HepG2 (cell line): ENCODE measurements at regions not wholly inside any gene's neighbourhood (a gene's known extent, or its start where the extent isn't known, plus 50 kb on each side); places are given as distances from the start of the nearest gene placed in this dataset.

Source experiments
- ATAC-seq: fragments of 200-7000 bp; cut with Tn5 transposase; 3 replicates; pipeline ENCODE4 v1.9.1; 2020; ENCODE audit warnings: mild to moderate bottlenecking, moderate library complexity
- BruUV-seq: library from RNA; stranded (reverse); fragments of 400-500 nt; replicated peaks from 2 replicates; lab custom pipeline; 2021; lab: Mats Ljungman, UMichigan
- CTCF ChIA-PET: fragments of 300-600 bp; formaldehyde crosslinking; extraction: SDS; loops from one replicate; lab custom pipeline; 2021; ENCODE audit warnings: low total read pairs, inconsistent platforms, low intra/inter-chr PET ratio; lab: Yijun Ruan, JAX
- POLR2A ChIA-PET: fragments of 350-600 bp; sonication (Branson Sonifier 250); formaldehyde crosslinking; loops from one replicate; lab custom pipeline; 2020; ENCODE audit warnings: antibody characterized with exemption, inconsistent platforms; lab: Yijun Ruan, JAX
- DNase-seq: peaks from one replicate; pipeline ENCODE4 v3.0.0-alpha.2; 2015; ENCODE audit warnings: low spot score
- FAIRE-seq: peaks from 3 replicates; lab custom pipeline; 2011; peaks lifted over from hg19 to GRCh38; lab: Jason Lieb, UNC
- H2AFZ ChIP-seq: one replicate; pipeline ENCODE4 v1.6.1; 2011; ENCODE audit warnings: low read length, inconsistent platforms
- H3K27ac ChIP-seq: fragments of 300-600 bp; 3 replicates; pipeline ENCODE4 v1.8.0; 2011; ENCODE audit warnings: mixed run types, mild to moderate bottlenecking, mixed read lengths, low read length, inconsistent platforms; ENCODE audit not compliant: insufficient read depth; ENCODE audit errors: extremely low read length
- H3K27me3 ChIP-seq, 2 experiments: fragments of 200-600 bp in 1 of 2; 2 replicates in 1 of 2; 3 replicates in 1 of 2; pipeline versions ENCODE4 v1.6.0 to v1.8.0; 2011; ENCODE audit warnings: low read length in 2 of 2, mild to moderate bottlenecking in 2 of 2, moderate library complexity in 2 of 2, inconsistent platforms in 1 of 2; ENCODE audit not compliant: insufficient read depth in 2 of 2, control insufficient read depth in 1 of 2
- H3K36me3 ChIP-seq, 2 experiments: fragments of 200-600 bp in 1 of 2; replicated peaks in 1 of 2; 2 replicates in 1 of 2; 3 replicates in 1 of 2; pipeline versions ENCODE4 v1.5.1 to v1.8.0; 2011; ENCODE audit warnings: low read length in 2 of 2, inconsistent platforms in 1 of 2; ENCODE audit not compliant: insufficient read depth in 2 of 2, control insufficient read depth in 1 of 2
- H3K4me1 ChIP-seq: 2 replicates; pipeline ENCODE4 v1.5.1; 2012; ENCODE audit warnings: low read length, inconsistent platforms; ENCODE audit not compliant: insufficient read depth
- H3K4me2 ChIP-seq: 2 replicates; pipeline ENCODE4 v1.6.0; 2011; ENCODE audit warnings: low read depth, low read length, inconsistent platforms
- H3K4me3 ChIP-seq, 3 experiments: fragments of 200-600 bp in 1 of 3; sonication (generic), shearing (Covaris generic) in 1 of 3; replicated peaks in 1 of 3; 2 replicates each; pipeline ENCODE4 v1.5.1; 2011 to 2016; ENCODE audit warnings: low read length in 3 of 3, inconsistent platforms in 2 of 3, low read depth in 2 of 3, mild to moderate bottlenecking in 2 of 3, control low read depth in 1 of 3, mixed read lengths in 1 of 3; ENCODE audit not compliant: insufficient read depth in 1 of 3
- H3K79me2 ChIP-seq: one replicate; pipeline ENCODE4 v1.6.1; 2011; ENCODE audit warnings: low read length, inconsistent platforms; ENCODE audit not compliant: insufficient read depth
- H3K9ac ChIP-seq: 2 replicates; pipeline ENCODE4 v1.6.0; 2011; ENCODE audit warnings: mild to moderate bottlenecking, low read depth, low read length, inconsistent platforms; ENCODE audit not compliant: insufficient read depth
- H3K9me3 ChIP-seq: 2 replicates; pipeline ENCODE4 v1.5.1; 2012; ENCODE audit warnings: mild to moderate bottlenecking, low read length
- H4K20me1 ChIP-seq: 2 replicates; pipeline ENCODE4 v1.6.0; 2011; ENCODE audit warnings: inconsistent platforms, mild to moderate bottlenecking, low read length, moderate library complexity; ENCODE audit not compliant: insufficient read depth
- AHR ChIP-seq: IDR thresholded peaks from 2 replicates; pipeline ENCODE4 v1.6.1; 2018; ENCODE audit warnings: missing genetic modification reagents, missing compliant biosample characterization
- CEBPG ChIP-seq: IDR thresholded peaks from 2 replicates; pipeline ENCODE4 v1.6.1; 2016
- FLYWCH1 ChIP-seq: sonication (generic); formaldehyde crosslinking; IDR thresholded peaks from 2 replicates; pipeline ENCODE4 v1.8.1; 2023; ENCODE audit warnings: mild to moderate bottlenecking, missing genetic modification reagents
- GLMP ChIP-seq: sonication (generic); formaldehyde crosslinking; IDR thresholded peaks from 2 replicates; pipeline ENCODE4 v1.9.0; 2021; ENCODE audit warnings: missing genetic modification reagents, mild to moderate bottlenecking, borderline replicate concordance
- KAT8 ChIP-seq: IDR thresholded peaks from 2 replicates; pipeline ENCODE4 v1.6.1; 2016; ENCODE audit warnings: missing genetic modification reagents, missing compliant biosample characterization
- KDM1A ChIP-seq: IDR thresholded peaks from 2 replicates; pipeline ENCODE4 v1.6.1; 2016; ENCODE audit warnings: missing compliant biosample characterization
- KDM2A ChIP-seq: sonication (generic); formaldehyde crosslinking; IDR thresholded peaks from 2 replicates; pipeline ENCODE4 v1.4.0; 2020; ENCODE audit warnings: low read depth, missing genetic modification reagents, borderline replicate concordance
- MED13 ChIP-seq: sonication (generic); formaldehyde crosslinking; IDR thresholded peaks from 2 replicates; pipeline ENCODE4 v1.5.0; 2020; ENCODE audit warnings: missing genetic modification reagents
- NFKB2 ChIP-seq: sonication (generic); formaldehyde crosslinking; IDR thresholded peaks from 2 replicates; pipeline ENCODE4 v1.4.0; 2020; ENCODE audit warnings: missing genetic modification reagents, borderline replicate concordance
- SCMH1 ChIP-seq: sonication (generic); formaldehyde crosslinking; IDR thresholded peaks from 2 replicates; pipeline ENCODE4 v1.9.0; 2021; ENCODE audit warnings: missing genetic modification reagents, mild to moderate bottlenecking, borderline replicate concordance
- SYNCRIP ChIP-seq: fragments of 200-400 bp; formaldehyde crosslinking; IDR thresholded peaks from 2 replicates; pipeline ENCODE4 v1.6.1; 2018; ENCODE audit warnings: mild to moderate bottlenecking, low read depth, low read length; ENCODE audit not compliant: insufficient read depth
- THAP7 ChIP-seq: sonication (generic); formaldehyde crosslinking; IDR thresholded peaks from 2 replicates; pipeline ENCODE4 v1.8.1; 2023; ENCODE audit warnings: mild to moderate bottlenecking, missing genetic modification reagents
- UBTF ChIP-seq: sonication (generic); formaldehyde crosslinking; IDR thresholded peaks from 2 replicates; pipeline ENCODE4 v1.4.0; 2020; ENCODE audit warnings: mild to moderate bottlenecking, missing genetic modification reagents
- ZNF124 ChIP-seq: sonication (generic); formaldehyde crosslinking; IDR thresholded peaks from 2 replicates; pipeline ENCODE4 v1.4.0; 2020; ENCODE audit warnings: missing genetic modification reagents
- ZNF275 ChIP-seq: sonication (generic); formaldehyde crosslinking; IDR thresholded peaks from 2 replicates; pipeline ENCODE4 v1.8.0; 2022; ENCODE audit warnings: missing genetic modification reagents, mild to moderate bottlenecking, inconsistent platforms, borderline replicate concordance
- ZNF281 ChIP-seq: sonication (generic); formaldehyde crosslinking; IDR thresholded peaks from 2 replicates; pipeline ENCODE4 v1.4.0; 2020; ENCODE audit warnings: missing genetic modification reagents, borderline replicate concordance
- ZNF484 ChIP-seq: sonication (generic); formaldehyde crosslinking; IDR thresholded peaks from 2 replicates; pipeline ENCODE4 v1.5.1; 2020; ENCODE audit warnings: mild to moderate bottlenecking, low read depth, missing genetic modification reagents, borderline replicate concordance
- ZNF839 ChIP-seq: sonication (generic); formaldehyde crosslinking; IDR thresholded peaks from 2 replicates; pipeline ENCODE4 v1.4.0; 2020; ENCODE audit warnings: missing genetic modification reagents, mild to moderate bottlenecking, borderline replicate concordance
- WGBS: methylation state at CpG from one replicate; pipeline ENCODE4 v1.1.6; 2017; ENCODE audit warnings: low lambda C conversion rate; 5-methylcytosine and 5-hydroxymethylcytosine counted together
- in situ Hi-C: cut with HindIII; loops from 2 replicates; pipeline ENCODE4 v1.10.0; 2017; ENCODE audit warnings: low pct_unique_long_range_greater_than_20kb; ENCODE audit not compliant: extremely low pct_ligation_motif_present
- intact Hi-C: fragments of 100-400 bp; cut with micrococcal nuclease; formaldehyde crosslinking; loops from one replicate; pipeline ENCODE4 v1.10.0; 2022; ENCODE audit not compliant: unreplicated experiment

GRCh38 chr4:82031376-82031927 lies 342.3 kb downstream of the HNRNPD start:
- no peaks in the 10 kb centered on the region for H3K36me3 ChIP-seq
- H3K4me2 ChIP-seq = no peak overlapping the region
- intact Hi-C loops = no loop called here
- WGBS = 4% methylated on average over 2 of the region's 2 CpGs
- H3K27me3 ChIP-seq = no peaks in the 10 kb centered on the region
- no peaks in the 10 kb centered on the region for H4K20me1 ChIP-seq
- BruUV-seq = no TSS peak
- H2AFZ ChIP-seq = no peak overlapping the region
- H3K9me3 ChIP-seq = no peaks in the 10 kb centered on the region
- no peaks in the 10 kb centered on the region for H3K79me2 ChIP-seq
- FAIRE-seq = no peak
- no peak for ATAC-seq
- H3K9ac ChIP-seq = no peak overlapping the region
- H3K4me1 ChIP-seq = no peaks in the 10 kb centered on the region
- in situ Hi-C loops = no loop called here
- POLR2A ChIA-PET = no interaction called here
- no peak for DNase-seq
- CTCF ChIA-PET = no interaction called here
- no peak overlapping the region for H3K4me3 ChIP-seq
- H3K27ac ChIP-seq = no peak overlapping the region
- TF ChIP-seq MED13 (CRISPR knock-in tag) = no peak
- TF ChIP-seq KDM1A = no peak
- no peak for TF ChIP-seq KDM2A (CRISPR knock-in tag)
- no peak for TF ChIP-seq CEBPG (CRISPR knock-in tag)
- TF ChIP-seq ZNF124 (CRISPR knock-in tag) = no peak
- no peak for TF ChIP-seq KAT8 (CRISPR knock-in tag)
- TF ChIP-seq THAP7 = no peak
- TF ChIP-seq ZNF275 (CRISPR knock-in tag) = no peak
- no peak for TF ChIP-seq AHR
- no peak for TF ChIP-seq NFKB2
- TF ChIP-seq ZNF839 = no peak
- no peak for TF ChIP-seq ZNF281 (CRISPR knock-in tag)
- TF ChIP-seq UBTF = no peak
- no peak for TF ChIP-seq SYNCRIP
- no peak for TF ChIP-seq ZNF484
- TF ChIP-seq SCMH1 (CRISPR knock-in tag) = no peak
- no peak for TF ChIP-seq GLMP (CRISPR knock-in tag)
- no peak for TF ChIP-seq FLYWCH1 (CRISPR knock-in tag)
